Stimulated activated CD8-positive, alpha-beta memory T cell treated with anti-CD3 and anti-CD28 coated beads, Interleukin-12 subunit alpha, Interleukin-12 subunit beta, amount 100 ng/mL, for 24 hours (primary cell): ENCODE measurements at regions not wholly inside any gene's neighbourhood (a gene's known extent, or its start where the extent isn't known, plus 50 kb on each side); places are given as distances from the start of the nearest gene placed in this dataset.
"Not testable (repeated sequence)": the region's sequence is repeated elsewhere in the genome, so short reads cannot be mapped to it uniquely, and the experiment has no call there.

Experiments
- DNase-seq: peaks from one replicate; pipeline ENCODE4 v3.0.0-alpha.2; 2020; ENCODE audit errors: extremely low read depth

DNA sequence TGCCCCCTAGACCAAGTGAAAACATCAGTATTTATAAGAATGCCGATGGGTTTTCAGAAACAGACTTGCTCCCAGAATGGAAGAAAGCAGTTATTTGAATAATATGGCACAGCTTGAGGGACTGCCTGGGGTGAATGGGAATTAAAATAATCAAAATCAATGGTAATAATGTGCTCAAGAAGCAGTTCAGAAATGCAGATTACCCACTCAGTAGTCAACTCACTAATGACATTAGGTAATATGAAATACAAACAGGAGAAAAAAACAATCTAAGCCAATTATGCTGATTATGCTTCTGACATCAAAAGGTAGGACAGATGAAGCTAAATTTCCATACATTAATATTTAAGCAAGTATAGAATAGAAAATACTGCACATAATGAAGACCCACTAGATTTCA lies 179.3 kb downstream of the ENC1 start:
- DNase-seq = no peak

DNA sequence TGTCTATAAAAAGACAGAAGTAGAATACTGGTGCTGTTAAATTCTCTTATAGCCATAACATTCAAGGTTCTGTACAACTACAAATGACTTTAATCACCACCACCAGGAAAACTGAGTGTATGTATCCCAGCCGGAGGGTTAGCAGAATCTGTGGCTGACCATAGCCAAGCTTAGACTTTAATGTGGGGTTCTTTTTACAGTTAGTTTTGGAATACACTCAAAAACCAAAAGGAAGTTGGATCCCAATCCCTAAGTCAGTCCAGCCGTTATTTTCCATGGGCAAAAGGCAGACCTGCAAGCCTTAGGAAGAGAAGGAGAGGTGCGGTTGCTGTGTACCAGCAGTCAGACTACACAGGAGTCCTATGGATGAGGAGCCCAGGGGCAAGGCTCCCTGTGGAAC lies 179.8 kb downstream of the ENC1 start:
- no peak for DNase-seq

GRCh38 chr5:74459984-74460383 lies 180.5 kb downstream of the ENC1 start:
- DNase-seq = no peak

- DNase-seq = no peak
Measured at GRCh38 chr5:74457876-74458275, 182.7 kb downstream of the ENC1 start.

DNA sequence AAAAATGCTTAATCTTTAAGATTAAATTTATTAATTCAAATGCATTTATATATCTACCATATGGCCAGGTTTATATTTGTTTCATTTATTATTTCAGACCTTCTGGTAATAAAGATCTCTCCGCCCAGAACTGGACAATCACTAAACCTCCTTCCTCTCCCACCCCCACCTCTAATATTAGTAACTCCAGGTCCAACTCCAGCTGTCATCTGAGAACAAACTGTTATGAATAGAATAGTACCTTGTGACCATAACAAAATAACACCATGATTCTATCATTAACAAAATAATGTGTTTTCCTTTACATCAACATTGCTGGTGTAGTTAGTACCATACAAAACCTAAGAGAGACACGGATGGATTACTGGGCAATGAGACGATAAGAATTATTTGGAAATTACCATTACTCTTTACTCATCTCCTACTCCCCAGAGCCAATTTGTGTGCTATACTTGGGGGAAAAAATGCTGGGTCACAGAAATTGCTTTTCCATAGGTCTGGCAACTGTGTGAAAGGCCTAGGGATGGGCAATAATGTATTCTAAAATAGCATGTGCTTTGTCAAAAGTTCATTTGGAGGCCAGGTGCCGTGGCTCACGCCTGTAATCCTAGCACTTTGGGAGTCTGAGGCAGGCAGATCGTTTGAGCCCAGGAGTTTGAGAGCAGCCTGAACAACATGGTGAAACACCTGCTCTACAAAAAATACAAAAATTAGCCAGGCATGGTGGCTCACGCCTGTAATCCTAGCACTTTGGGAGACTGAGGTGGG lies 186.1 kb downstream of the ENC1 start:
- no peak for DNase-seq

DNA sequence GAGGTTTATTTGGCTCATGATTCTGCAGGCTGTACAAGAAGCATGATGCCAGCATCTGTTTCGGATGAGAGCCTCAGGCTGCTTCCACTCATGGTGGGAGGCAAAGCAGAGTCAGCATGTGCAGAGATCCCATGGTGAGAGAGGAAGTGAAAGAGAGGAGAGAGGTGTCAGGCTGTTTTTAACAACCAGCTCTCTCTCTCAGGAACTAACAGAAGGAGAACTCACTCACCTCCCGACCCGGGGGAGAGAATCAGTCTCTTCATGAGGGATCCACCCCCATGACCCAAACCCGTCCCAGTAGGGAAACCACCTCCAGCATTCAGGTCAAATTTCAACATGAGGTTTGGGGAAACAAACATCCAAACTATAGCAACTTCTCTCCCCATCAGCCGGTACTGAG lies 187.7 kb downstream of the ENC1 start:
- no peak for DNase-seq

GRCh38 chr5:74450095-74450494 lies 190.4 kb downstream of the ENC1 start:
- DNase-seq = no peak

DNA sequence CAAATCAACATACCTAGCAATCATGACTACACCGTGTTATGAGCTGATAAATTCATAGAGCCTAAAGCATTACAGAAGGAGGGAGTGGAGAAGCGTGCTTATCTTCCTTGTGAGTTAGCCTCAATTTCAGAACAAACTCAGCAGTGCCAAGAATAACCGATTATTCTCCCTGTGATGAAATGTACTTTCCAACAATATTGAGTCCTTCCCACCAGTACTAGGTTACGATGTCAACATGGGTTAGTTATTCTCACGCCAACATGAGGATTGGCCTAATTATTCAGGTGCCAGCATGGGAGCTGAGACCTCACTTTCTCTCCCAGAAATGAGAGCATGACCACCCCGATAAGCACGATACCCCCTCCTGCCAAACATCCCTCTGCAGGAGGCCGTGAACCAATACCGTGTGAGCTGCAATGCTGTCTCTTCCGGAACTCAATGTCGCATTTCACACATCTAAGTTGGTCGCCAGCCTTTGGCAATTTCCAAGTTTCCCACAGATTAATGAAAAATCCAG lies 193.7 kb downstream of the ENC1 start:
- DNase-seq = no peak

DNA sequence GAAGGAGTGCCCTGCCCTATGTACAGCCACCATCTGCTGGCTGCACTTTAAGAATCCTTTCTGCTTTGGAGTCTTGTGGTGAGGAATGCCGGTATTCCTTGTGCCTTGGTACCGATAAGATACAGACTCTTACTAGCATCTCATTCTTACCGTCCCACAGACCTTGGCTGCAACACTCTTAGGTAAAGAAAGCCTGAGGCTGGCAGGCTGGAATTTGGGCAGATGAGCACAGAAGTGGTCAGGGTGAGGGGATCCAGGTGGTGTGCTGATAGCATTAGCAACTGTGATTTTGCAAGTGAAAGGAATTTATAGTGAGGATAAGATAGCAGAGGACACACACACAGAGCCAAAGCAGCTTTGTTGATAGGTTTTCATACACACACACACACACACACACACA lies 198.1 kb downstream of the ENC1 start:
- DNase-seq = no peak

GRCh38 chr5:74441616-74442015 lies 198.9 kb downstream of the ENC1 start:
- no peak for DNase-seq

DNA sequence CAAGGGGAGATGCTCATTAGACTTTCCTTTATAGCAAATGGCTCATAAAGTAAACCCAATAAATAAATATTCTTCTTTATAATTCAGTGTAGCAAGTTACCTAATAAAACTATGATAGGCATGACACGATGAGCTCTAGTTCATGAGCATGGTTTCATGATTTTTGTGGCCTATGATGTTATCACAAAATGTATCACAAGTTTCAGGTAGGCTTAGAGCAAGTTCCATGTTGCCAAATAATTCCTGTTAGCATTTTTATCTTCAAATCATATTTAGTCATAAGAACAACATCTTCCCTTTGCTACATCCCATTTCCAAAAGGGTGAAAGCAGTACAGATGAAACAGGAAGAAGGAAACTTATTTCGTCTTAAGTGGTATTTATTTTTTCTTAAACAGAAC lies 200.2 kb downstream of the ENC1 start:
- DNase-seq = no peak

GRCh38 chr5:74437870-74438269 lies 202.7 kb downstream of the ENC1 start:
- not testable (repeated sequence) for DNase-seq

DNA sequence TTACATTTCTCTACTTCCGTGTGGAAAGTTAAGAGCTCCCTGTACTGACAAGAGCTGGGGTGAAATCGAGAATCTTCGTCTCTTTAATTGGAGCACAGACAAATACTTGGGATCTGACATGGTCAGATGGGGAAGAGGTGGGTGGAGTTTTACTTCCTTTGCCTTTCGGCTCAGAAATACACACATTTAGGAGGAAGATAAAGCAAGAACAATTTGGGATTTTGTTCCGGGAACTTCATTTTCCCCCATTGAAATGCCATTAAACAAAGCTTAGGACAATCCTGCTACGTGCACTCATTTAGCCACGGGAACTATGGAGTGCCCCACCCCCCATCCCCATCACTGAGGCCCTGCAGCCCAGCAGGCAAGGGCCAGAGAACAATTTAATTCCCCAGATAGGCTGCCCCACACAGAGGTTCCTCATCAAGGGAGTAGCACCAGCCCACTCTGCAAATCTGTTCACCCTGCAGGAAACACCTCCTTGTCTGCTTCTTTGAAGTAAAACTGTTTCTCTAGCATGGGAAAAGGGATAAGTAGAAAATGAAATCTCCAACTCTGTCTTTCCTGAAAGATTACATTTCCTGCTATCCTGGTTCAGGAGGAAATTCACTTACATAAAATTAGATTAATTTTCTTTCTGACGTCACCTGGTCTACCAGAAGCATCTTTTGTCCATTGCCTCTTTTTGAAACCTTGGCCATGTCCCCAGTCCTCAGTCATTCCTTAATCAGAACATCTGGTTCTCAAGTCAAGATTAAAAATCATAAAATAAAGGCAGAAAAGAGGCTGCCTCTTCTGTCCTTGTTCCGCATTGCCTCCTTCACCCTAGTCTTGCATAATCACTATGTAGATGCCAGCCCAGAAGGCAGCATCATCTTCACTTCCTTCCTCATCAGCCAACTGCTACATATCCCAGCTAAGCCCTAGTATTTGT lies 206.4 kb downstream of the ENC1 start:
- DNase-seq = no peak

- no peak for DNase-seq
Measured at GRCh38 chr5:74433255-74433895, 207.2 kb downstream of the ENC1 start.

DNA sequence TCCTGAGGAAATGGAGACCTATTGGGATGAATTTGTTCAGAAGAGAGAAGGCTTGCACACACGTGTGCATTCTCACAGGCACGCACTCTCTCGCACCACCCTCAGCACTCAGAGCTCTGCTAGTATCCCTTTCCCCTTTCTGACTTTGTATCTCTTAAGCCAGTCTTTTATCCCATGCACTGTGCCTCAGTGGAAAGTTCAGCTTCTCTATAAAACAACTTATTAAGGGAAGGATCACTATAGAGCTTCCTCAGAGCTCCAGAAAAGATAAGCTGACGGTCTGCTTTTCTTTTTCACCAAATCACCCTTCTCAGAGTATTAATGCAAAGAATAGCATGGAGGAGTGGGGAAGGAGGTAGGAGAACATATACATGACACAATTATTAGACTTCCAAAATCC lies 207.8 kb downstream of the ENC1 start:
- DNase-seq = no peak

- DNase-seq = no peak
Measured at GRCh38 chr5:74432216-74432615, 208.3 kb downstream of the ENC1 start.

DNA sequence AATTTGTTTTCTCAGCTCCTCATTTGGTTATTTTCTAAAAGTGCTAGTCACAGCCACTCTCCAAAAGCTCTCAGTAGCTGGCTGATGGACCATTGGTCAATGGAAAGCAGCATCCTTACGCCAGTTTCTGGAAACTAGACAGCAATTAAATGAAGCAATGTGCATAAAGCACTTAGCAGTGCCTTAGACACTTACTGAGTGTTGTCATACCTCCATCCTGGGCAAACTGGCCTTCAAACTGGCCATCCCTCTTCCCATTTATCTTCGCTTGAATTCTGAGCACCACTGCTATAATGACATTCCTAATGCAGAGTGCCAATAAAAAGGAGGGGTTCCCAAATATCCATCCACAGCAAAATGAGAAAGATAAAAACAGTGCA lies 209.2 kb downstream of the ENC1 start:
- DNase-seq = no peak

- no peak for DNase-seq
Measured at GRCh38 chr5:74430631-74431289, 209.8 kb downstream of the ENC1 start.

- DNase-seq = no peak
Measured at GRCh38 chr5:74429495-74429894, 211.0 kb downstream of the ENC1 start.

- DNase-seq = no peak
Measured at GRCh38 chr5:74428876-74429275, 211.7 kb downstream of the ENC1 start.

DNA sequence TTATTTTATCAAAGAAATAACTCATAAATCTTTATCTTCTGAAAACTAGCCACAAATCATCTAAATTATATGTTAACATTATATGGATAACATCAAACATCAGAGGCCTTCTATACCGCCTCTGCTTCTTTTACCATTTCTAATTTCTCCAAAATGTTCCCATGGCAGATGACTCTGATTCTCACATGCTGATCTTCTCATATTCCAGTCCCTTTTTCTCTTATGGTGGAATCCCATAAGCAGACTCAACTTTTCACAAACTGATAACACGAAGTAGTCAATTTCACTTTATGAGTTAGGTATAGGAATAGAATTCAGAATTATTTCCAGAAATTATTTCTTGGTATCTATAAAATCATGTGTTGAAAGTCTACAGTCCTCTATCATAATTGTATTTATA lies 212.3 kb downstream of the ENC1 start:
- no peak for DNase-seq

- DNase-seq = no peak
Measured at GRCh38 chr5:74426506-74426905, 214.0 kb downstream of the ENC1 start.
